CD14-positive monocyte (primary cell): ENCODE measurements at regions not wholly inside any gene's neighbourhood (a gene's known extent, or its start where the extent isn't known, plus 50 kb on each side); places are given as distances from the start of the nearest gene placed in this dataset.

ENCODE experiments used
- DNase-seq, 3 donors: peaks; one replicate each; pipeline ENCODE4 v3.0.0-alpha.2; 2011 to 2022
- H2AFZ ChIP-seq: 2 replicates; pipeline ENCODE4 v1.6.0; 2012; ENCODE audit warnings: mild to moderate bottlenecking, low read depth, low read length, inconsistent platforms; ENCODE audit not compliant: insufficient read depth, poor library complexity, severe bottlenecking
- H3K27ac ChIP-seq, 2 donors: 1 replicate in 1 of 2; 2 replicates in 1 of 2; pipeline ENCODE4 v1.5.1; 2012 to 2013; ENCODE audit warnings: low read length in 2 of 2, control low read depth in 1 of 2, inconsistent platforms in 1 of 2, low read depth in 1 of 2, mild to moderate bottlenecking in 1 of 2
- H3K27me3 ChIP-seq, 2 donors: one replicate each; pipeline versions ENCODE4 v1.6.0 to v1.6.1; 2011 to 2013; ENCODE audit warnings: low read length in 2 of 2; ENCODE audit not compliant: control insufficient read depth in 2 of 2, insufficient read depth in 2 of 2
- H3K36me3 ChIP-seq, 2 donors: replicated peaks in 1 of 2; 1 replicate in 1 of 2; 2 replicates in 1 of 2; pipeline versions ENCODE4 v1.5.1 to v1.6.1; 2012 to 2013; ENCODE audit warnings: low read length in 2 of 2, control low read depth in 1 of 2, inconsistent platforms in 1 of 2, mild to moderate bottlenecking in 1 of 2; ENCODE audit not compliant: insufficient read depth in 2 of 2, control insufficient read depth in 1 of 2
- H3K4me1 ChIP-seq, 2 donors: 1 replicate in 1 of 2; 2 replicates in 1 of 2; pipeline versions ENCODE4 v1.5.1 to v1.6.1; 2012 to 2013; ENCODE audit warnings: low read length in 2 of 2, control low read depth in 1 of 2, inconsistent platforms in 1 of 2, mild to moderate bottlenecking in 1 of 2, moderate library complexity in 1 of 2; ENCODE audit not compliant: insufficient read depth in 2 of 2, control insufficient read depth in 1 of 2
- H3K4me2 ChIP-seq: replicated peaks from 2 replicates; pipeline ENCODE3; 2012; ENCODE audit warnings: low read length, moderate library complexity, mild to moderate bottlenecking; ENCODE audit not compliant: poor library complexity, severe bottlenecking; ENCODE audit errors: extremely low read depth
- H3K4me3 ChIP-seq, 3 experiments: fragments of 200-600 bp in 1 of 3; sonication (generic) in 1 of 3; replicated peaks in 1 of 3; 1 replicate in 2 of 3; 2 replicates in 1 of 3; pipeline ENCODE4 v1.5.1; 2011 to 2013; ENCODE audit warnings: low read length in 3 of 3, mild to moderate bottlenecking in 3 of 3, control low read depth in 2 of 3, low read depth in 2 of 3, inconsistent platforms in 1 of 3, moderate library complexity in 1 of 3
- H3K79me2 ChIP-seq: 2 replicates; pipeline ENCODE4 v1.6.0; 2012; ENCODE audit warnings: mild to moderate bottlenecking, control low read depth, inconsistent platforms, low read length, moderate library complexity; ENCODE audit not compliant: insufficient read depth
- H3K9ac ChIP-seq: 2 replicates; pipeline ENCODE4 v1.6.0; 2017; ENCODE audit warnings: low read length, mild to moderate bottlenecking; ENCODE audit not compliant: insufficient read depth, poor library complexity, severe bottlenecking
- H3K9me3 ChIP-seq, 2 donors: replicated peaks in 1 of 2; 1 replicate in 1 of 2; 2 replicates in 1 of 2; pipeline versions ENCODE4 v1.5.1 to v1.6.1; 2012 to 2013; ENCODE audit warnings: low read length in 2 of 2, control low read depth in 1 of 2; ENCODE audit not compliant: control insufficient read depth in 1 of 2, insufficient read depth in 1 of 2
- H4K20me1 ChIP-seq: 2 replicates; pipeline ENCODE4 v1.6.0; 2012; ENCODE audit warnings: mild to moderate bottlenecking, low read length, control low read depth, moderate library complexity; ENCODE audit not compliant: insufficient read depth
- H3K27ac Mint-ChIP-seq, 7 donors: one replicate each; pipeline ENCODE4 v1.8.0; 2020; ENCODE audit warnings: mild to moderate bottlenecking in 7 of 7, mixed read lengths in 7 of 7, moderate library complexity in 6 of 7, inconsistent platforms in 2 of 7
- H3K27me3 Mint-ChIP-seq, 3 donors: one replicate each; pipeline ENCODE4 v1.8.0; 2021 to 2022; ENCODE audit warnings: low read depth in 3 of 3, mild to moderate bottlenecking in 3 of 3, mixed read lengths in 3 of 3, moderate library complexity in 3 of 3, inconsistent platforms in 1 of 3
- H3K36me3 Mint-ChIP-seq, 2 donors: one replicate each; pipeline ENCODE4 v1.8.0; 2020; ENCODE audit warnings: mixed read lengths in 2 of 2, inconsistent platforms in 1 of 2, mild to moderate bottlenecking in 1 of 2
- H3K4me1 Mint-ChIP-seq: one replicate; pipeline ENCODE4 v1.8.0; 2020; ENCODE audit warnings: mild to moderate bottlenecking, mixed read lengths
- H3K4me3 Mint-ChIP-seq, 2 donors: one replicate each; pipeline ENCODE4 v1.8.0; 2020; ENCODE audit warnings: mild to moderate bottlenecking in 2 of 2, mixed read lengths in 2 of 2, moderate library complexity in 1 of 2
- H3K9me3 Mint-ChIP-seq, 7 donors: one replicate each; pipeline ENCODE4 v1.8.0; 2020 to 2022; ENCODE audit warnings: mixed read lengths in 7 of 7, mild to moderate bottlenecking in 6 of 7, moderate library complexity in 6 of 7, inconsistent platforms in 2 of 7
- WGBS: methylation state at CpG from one replicate; pipeline ENCODE4 v1.1.5; 2013; ENCODE audit warnings: missing lambda C conversion rate; ENCODE audit not compliant: insufficient coverage; 5-methylcytosine and 5-hydroxymethylcytosine counted together
- intact Hi-C, 2 donors: fragments of 100-400 bp; cut with micrococcal nuclease; formaldehyde crosslinking; loops; one replicate each; pipeline versions ENCODE4 v1.15.0 to v1.15.1; 2023
- TF ChIP-seq, protein P1 (sequence below): fragments of 200-600 bp; IDR thresholded peaks from one replicate; pipeline ENCODE4 v1.8.0; 2022; ENCODE audit warnings: antibody characterized with exemption, mild to moderate bottlenecking

- peaks cover 0 to 4% of the 10 kb centered on the region in 2 donors for H3K9me3 ChIP-seq
- WGBS: 80% methylated on average over 3 of the region's 8 CpGs
- no peaks in the 10 kb centered on the region for H3K27me3 ChIP-seq
- TF ChIP-seq, protein P1, sequence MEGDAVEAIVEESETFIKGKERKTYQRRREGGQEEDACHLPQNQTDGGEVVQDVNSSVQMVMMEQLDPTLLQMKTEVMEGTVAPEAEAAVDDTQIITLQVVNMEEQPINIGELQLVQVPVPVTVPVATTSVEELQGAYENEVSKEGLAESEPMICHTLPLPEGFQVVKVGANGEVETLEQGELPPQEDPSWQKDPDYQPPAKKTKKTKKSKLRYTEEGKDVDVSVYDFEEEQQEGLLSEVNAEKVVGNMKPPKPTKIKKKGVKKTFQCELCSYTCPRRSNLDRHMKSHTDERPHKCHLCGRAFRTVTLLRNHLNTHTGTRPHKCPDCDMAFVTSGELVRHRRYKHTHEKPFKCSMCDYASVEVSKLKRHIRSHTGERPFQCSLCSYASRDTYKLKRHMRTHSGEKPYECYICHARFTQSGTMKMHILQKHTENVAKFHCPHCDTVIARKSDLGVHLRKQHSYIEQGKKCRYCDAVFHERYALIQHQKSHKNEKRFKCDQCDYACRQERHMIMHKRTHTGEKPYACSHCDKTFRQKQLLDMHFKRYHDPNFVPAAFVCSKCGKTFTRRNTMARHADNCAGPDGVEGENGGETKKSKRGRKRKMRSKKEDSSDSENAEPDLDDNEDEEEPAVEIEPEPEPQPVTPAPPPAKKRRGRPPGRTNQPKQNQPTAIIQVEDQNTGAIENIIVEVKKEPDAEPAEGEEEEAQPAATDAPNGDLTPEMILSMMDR: no peak
- no peak overlapping the region for H3K4me3 ChIP-seq
- H3K4me1 ChIP-seq: no peaks in the 10 kb centered on the region
- H3K79me2 ChIP-seq: no peaks in the 10 kb centered on the region
- no peak overlapping the region for H2AFZ ChIP-seq
- H3K9me3 Mint-ChIP-seq: peaks cover 0 to 5% (median 0%) of the 10 kb centered on the region in 7 donors
- no peaks in the 10 kb centered on the region for H3K36me3 Mint-ChIP-seq
- H3K4me1 Mint-ChIP-seq: no peaks in the 10 kb centered on the region
- peaks cover 0 to 3% (median 0%) of the 10 kb centered on the region in 3 donors for H3K27me3 Mint-ChIP-seq
- H3K27ac Mint-ChIP-seq: no peak overlapping the region
- H3K27ac ChIP-seq: no peak overlapping the region
- intact Hi-C loops: no loop called here
- no peak overlapping the region for H3K9ac ChIP-seq
- no peak for DNase-seq
- H3K36me3 ChIP-seq: no peaks in the 10 kb centered on the region
- H3K4me2 ChIP-seq: no peak overlapping the region
- H4K20me1 ChIP-seq: no peaks in the 10 kb centered on the region
- no peak overlapping the region for H3K4me3 Mint-ChIP-seq
Measured at GRCh38 chr20:61050336-61050890, 201.6 kb upstream of the CDH4 start.

DNA sequence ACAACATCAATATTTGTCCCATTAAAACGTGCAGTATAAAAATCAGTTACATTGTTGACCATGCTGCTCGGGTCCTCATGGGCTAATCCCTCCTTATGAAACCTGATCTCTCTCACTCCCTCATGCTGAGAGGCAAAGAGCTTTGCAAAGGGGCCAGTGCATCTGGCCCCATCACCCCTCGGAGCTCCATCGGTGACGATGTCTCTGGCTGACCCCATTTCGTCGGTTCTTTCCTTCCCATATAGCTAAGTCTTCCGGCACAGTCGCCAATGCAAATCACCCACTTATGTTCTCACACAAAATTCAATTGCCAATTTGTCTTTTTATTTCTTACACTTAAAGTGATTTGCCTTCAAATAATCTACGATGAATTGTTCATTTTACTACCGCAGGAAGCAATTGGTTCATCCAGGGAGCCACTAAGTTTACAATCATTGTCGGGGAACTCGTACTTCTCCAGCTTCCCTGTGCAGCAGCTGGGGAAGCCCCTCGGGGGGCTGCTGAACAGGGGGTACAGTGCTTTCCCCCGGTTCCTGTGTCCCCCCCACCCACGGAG, 199.8 kb upstream of the CDH4 start:
- Histone ChIP-seq H3K36me3 (no peaks in the 10 kb centered on the region), H4K20me1 (no peaks in the 10 kb centered on the region), H3K4me2 (no peak overlapping the region), H3K79me2 (no peaks in the 10 kb centered on the region), H3K4me3 (no peak overlapping the region), H3K27ac (no peak overlapping the region), H3K4me1 (no peaks in the 10 kb centered on the region), H3K9ac (no peak overlapping the region), H3K27me3 (no peaks in the 10 kb centered on the region), H3K9me3 (no peaks in the 10 kb centered on the region), H2AFZ (no peak overlapping the region)
- Mint-ChIP-seq H3K4me3 (no peak overlapping the region), H3K27ac (no peak overlapping the region), H3K36me3 (no peaks in the 10 kb centered on the region), H3K27me3 (peaks cover 0 to 3% (median 0%) of the 10 kb centered on the region in 3 donors), H3K4me1 (no peaks in the 10 kb centered on the region), H3K9me3 (peaks cover 0 to 3% (median 0%) of the 10 kb centered on the region in 7 donors)
- TF ChIP-seq, protein P1: no peak
- no peak for DNase-seq
- intact Hi-C loops: no loop called here
- 83% methylated on average over 11 of the region's 16 CpGs for WGBS
